NB4 (cell line): ENCODE measurements at regions not wholly inside any gene's neighbourhood (a gene's known extent, or its start where the extent isn't known, plus 50 kb on each side); places are given as distances from the start of the nearest gene placed in this dataset.
A peak's percentile ranks its signal among the peaks of the same experiment; 100 is the strongest.

Experiments used
- DNase-seq: peaks from one replicate; pipeline ENCODE4 v3.0.0; 2010; ENCODE audit warnings: low read depth
- H3K4me3 ChIP-seq: one replicate; pipeline ENCODE4 v1.5.1; 2011; ENCODE audit warnings: mild to moderate bottlenecking, low read depth, low read length, moderate library complexity
- MYC ChIP-seq: IDR thresholded peaks from 2 replicates; pipeline ENCODE4 v1.6.1; 2011; ENCODE audit warnings: low read depth, low read length
- POLR2A ChIP-seq: IDR thresholded peaks from 2 replicates; pipeline ENCODE4 v1.6.1; 2011; ENCODE audit warnings: mild to moderate bottlenecking; ENCODE audit not compliant: insufficient read length; ENCODE audit errors: extremely low read depth
- TF ChIP-seq, protein P1 (sequence below): IDR thresholded peaks from 2 replicates; pipeline ENCODE4 v1.6.1; 2011; ENCODE audit warnings: low read depth, low read length
- TF ChIP-seq, protein P2 (sequence below): IDR thresholded peaks from one replicate; pipeline ENCODE4 v1.5.1; 2012; ENCODE audit warnings: low read depth, low read length

DNA sequence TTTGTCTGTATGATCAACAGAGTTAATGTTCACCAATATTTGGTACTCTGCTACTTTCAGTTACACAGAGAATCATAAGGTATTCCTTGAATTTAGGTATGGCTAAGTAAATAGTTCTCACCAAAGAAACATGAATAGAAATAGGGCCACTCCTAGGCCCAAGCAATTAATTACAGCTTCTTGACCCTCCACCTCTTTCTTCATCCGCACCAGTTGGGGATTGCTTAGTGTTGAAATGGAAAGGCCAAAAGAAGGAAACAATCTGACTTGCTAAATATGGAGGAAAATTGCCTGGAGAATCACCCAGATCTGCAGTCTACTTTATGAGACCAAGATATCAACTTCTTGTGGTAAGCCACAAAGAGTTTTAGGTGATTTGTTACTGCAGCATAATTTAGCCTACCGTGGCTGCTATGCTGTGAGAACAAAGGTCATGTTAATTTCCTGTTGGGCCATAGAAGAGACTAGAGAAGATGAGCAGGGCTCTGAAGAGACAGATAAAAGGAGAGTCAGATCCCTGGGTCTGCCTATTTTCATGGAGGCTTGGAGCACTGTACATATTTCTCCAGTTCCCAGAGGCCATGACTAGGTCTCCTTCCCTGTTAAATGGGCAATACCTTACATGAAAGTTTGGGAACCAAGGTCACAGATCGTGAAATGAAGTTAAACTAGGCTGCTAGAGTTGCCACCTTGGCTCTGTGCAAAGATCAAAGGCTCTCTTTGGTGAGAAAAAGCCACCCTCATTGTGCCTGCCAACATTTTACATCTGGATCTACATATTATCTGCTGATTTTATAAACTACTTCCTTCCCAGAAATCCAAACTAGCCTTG, 93.3 kb upstream of the GDF10 start:
- TF ChIP-seq POLR2A (no peak), MYC (peak; percentile 34)
- TF ChIP-seq, protein P1, sequence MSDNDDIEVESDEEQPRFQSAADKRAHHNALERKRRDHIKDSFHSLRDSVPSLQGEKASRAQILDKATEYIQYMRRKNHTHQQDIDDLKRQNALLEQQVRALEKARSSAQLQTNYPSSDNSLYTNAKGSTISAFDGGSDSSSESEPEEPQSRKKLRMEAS, result peak; percentile 31; the same call in 1 of the 2 replicates

DNA sequence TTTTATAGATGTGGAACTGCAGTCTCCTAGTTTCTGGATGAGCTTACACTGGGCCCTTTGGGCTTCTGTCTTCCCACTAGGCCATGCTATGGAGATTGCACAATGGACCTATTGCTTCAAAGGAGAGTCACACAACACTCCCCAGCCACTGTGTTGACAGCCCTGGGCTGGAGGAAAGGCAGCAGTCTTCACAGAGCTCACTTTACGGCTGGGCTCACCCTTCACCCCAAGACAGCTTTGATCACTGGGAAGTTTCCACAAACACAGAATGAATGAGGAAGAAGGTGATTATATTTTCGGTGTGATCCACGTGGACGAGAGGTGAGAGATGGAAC, 92.7 kb upstream of the GDF10 start:
- peak; percentile 91 for DNase-seq
- no peak overlapping the region for H3K4me3 ChIP-seq
- TF ChIP-seq, protein P2, sequence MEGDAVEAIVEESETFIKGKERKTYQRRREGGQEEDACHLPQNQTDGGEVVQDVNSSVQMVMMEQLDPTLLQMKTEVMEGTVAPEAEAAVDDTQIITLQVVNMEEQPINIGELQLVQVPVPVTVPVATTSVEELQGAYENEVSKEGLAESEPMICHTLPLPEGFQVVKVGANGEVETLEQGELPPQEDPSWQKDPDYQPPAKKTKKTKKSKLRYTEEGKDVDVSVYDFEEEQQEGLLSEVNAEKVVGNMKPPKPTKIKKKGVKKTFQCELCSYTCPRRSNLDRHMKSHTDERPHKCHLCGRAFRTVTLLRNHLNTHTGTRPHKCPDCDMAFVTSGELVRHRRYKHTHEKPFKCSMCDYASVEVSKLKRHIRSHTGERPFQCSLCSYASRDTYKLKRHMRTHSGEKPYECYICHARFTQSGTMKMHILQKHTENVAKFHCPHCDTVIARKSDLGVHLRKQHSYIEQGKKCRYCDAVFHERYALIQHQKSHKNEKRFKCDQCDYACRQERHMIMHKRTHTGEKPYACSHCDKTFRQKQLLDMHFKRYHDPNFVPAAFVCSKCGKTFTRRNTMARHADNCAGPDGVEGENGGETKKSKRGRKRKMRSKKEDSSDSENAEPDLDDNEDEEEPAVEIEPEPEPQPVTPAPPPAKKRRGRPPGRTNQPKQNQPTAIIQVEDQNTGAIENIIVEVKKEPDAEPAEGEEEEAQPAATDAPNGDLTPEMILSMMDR, result no peak
- TF ChIP-seq POLR2A (no peak), MYC (peak; percentile 81)
- TF ChIP-seq, protein P1, result peak; percentile 61; the same call in 1 of the 2 replicates

More for the DNA sequence above, 93.3 kb upstream of the GDF10 start:
- DNase-seq, result peak; percentile 79
- H3K4me3 ChIP-seq, result no peak overlapping the region

DNA sequence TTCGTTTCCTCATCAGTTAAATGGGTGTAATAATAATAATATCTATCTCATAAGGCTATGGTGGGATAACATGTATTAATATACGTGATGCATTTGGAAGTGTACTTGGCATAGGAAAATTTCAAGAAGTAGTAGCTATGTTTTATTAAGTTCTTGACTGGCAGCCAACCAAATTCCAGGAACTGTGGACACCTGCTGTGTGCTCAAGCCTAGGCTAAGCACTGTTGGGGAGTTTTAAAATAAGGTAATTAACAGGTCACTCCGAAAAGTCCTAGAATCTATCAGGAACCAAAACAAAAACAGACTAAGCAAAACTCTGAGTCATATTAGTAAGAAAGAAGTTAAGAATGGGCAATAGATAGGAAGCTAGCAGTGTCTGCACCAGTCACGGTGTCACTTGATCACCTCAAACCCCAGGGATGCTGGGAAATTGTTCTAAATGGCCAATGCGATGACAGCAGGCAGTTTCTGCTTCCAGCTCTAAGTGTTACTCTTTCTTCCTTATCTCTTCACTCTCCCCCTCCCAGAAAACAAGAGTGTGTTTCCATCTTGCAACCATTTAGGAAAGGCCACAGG, 92.0 kb upstream of the GDF10 start:
- no peak overlapping the region for H3K4me3 ChIP-seq
- TF ChIP-seq, protein P1, result no peak
- TF ChIP-seq POLR2A (no peak), MYC (no peak)
- TF ChIP-seq, protein P2, result no peak
- DNase-seq, result no peak

DNA sequence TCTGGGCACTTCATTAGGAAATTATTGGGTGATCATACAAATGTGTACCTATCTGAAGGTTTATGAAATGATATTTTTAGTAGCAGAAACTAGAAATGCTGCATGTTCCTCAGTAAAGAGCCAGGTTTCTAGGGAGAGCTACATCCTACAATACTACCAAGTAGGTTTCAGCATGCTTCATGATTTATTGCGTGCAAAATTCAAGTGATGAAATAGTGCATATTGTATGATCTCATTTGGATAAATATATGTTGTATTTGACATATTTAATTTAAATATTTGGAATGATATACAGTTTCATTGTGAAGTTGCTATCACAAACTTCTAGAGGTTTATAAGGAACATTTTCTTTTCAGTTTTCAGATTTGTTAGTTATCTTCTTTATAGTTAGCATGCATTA, 90.5 kb upstream of the GDF10 start:
- no peak overlapping the region for H3K4me3 ChIP-seq
- no peak for TF ChIP-seq MYC
- no peak for TF ChIP-seq POLR2A
- TF ChIP-seq, protein P1, result no peak
- TF ChIP-seq, protein P2, result no peak
- DNase-seq, result no peak

DNA sequence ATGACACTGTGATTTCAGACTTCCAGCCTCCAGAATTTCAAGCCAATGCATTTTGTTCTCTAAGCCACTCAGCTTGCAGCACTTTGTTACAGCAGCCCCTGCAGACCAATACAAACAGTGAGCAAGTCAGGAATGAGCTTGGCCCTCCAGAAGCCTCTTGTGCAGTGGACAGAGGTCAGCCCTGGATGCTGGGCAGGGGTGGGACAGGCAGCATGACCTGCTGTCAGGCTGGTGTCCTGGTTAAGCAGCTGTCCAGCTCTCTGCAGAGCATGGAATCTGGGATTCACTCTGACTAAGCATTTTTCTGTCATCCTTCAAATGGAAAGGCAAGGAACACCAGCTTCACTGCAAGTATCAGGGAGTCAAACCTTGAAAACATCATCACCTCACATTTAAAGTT, 85.5 kb upstream of the GDF10 start:
- TF ChIP-seq, protein P1, result no peak
- TF ChIP-seq MYC (no peak), POLR2A (no peak)
- TF ChIP-seq, protein P2, result no peak
- no peak for DNase-seq
- H3K4me3 ChIP-seq, result no peak overlapping the region

DNA sequence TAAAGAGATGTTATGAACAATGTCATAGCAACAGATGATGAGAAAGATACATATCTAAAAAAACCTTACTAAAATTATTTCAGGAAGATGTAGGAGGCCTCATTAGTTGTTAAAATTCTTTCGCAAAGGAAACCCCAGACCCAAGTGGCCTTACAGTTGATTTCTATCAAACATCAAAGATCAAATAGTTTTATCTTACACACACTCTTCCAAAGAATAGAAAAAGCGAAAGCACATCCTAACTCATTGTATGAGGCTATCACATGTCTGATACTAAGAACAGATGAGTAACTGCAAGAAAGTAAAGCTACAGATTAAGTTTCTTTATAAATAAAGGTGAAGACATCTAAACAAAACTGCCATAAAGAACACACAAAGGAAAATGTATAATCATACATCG, 82.9 kb upstream of the GDF10 start:
- H3K4me3 ChIP-seq, result no peak overlapping the region
- DNase-seq, result no peak
- TF ChIP-seq, protein P2, result no peak
- TF ChIP-seq MYC (no peak), POLR2A (no peak)
- TF ChIP-seq, protein P1, result no peak
